AML-193 (cell line): ENCODE measurements at regions not wholly inside any gene's neighbourhood (a gene's known extent, or its start where the extent isn't known, plus 50 kb on each side); places are given as distances from the start of the nearest gene placed in this dataset.

Experiments used
- DNase-seq, 2 experiments: peaks; one replicate each; lab custom pipeline; 2025; lab: John Stamatoyannopoulos, UW

DNA sequence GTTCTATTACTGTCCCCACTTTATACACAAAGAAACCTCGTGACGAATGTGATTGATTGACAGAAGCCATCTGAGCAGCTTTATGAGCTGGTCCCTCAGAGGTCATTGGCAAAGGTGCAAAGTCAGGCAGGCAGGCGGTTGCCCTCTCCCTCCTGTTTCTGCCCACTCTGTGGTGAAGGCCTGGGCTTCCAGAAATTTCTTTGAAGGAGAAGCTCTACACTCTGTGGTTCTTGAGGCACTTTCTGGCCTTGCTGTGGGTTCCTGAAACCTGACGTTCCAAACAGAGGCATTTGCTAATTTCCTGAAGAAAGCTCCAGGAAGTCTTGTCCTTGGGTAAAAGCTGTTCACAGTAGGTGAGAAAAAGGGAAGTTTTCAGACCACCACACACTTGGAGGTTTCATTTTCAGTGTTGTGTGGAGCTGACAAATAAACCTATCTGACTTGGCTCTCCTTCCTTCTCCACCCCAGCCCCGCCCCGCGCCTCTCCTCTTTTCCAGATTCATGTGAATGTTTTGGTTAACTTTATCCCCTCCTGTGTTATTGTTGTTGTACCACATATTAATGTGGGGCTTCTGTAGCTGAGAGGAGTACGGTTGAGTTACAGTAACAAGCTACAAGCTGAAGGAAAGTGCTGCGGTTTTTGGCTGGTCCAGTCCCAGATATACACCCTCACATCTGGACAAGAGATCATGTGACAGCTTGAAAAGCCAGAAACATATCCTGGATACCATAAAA is 274.1 kb downstream of the CLIC5 start:
- DNase-seq: peak; percentile 82 to 93

GRCh38 chr6:45739058-45739457 is 276.6 kb downstream of the CLIC5 start:
- DNase-seq: no peak

DNA sequence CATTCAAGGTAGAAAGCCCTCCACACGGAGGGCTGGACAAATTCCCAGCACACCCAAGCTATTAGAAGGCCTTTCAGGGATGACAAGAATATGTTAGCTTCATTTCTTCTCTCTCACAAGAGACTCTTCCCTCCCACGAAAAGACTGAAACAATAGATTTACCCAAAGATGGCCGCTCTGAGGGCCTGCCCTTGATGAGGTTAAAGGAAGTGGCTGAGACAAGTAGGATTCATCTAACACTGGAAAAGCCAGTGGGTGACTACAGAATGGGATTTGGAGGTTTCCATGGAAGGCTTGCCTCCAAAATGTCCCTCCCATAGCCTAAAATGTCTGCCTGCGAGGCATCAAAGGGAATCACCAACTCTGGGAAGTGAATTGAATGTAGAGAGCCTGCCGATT is 277.6 kb downstream of the CLIC5 start:
- DNase-seq: no peak

- no peak for DNase-seq
Measured at GRCh38 chr6:45737331-45738056, 278.2 kb downstream of the CLIC5 start.

DNA sequence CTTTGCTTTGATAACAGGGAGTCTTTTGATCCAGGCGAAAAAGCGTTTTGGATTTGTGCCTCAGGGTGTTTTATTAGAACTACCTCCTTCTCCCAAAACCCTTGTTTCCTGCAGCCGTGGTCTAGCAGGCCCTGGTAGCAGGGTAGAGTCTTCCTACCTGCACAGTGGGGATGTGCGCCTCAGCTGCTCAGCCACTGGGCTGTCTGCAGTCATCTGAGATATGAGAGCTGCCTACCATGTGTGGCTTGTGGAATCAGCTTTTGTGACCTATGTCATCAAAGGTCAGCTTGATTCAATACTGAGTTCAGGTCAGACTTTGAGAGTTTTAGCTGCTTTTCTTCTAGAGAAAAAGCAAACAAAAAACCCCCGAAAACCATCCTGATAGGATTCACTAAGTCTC is 279.5 kb downstream of the CLIC5 start:
- DNase-seq: no peak

GRCh38 chr6:45732731-45733130 is 282.9 kb downstream of the CLIC5 start:
- DNase-seq: no peak

DNA sequence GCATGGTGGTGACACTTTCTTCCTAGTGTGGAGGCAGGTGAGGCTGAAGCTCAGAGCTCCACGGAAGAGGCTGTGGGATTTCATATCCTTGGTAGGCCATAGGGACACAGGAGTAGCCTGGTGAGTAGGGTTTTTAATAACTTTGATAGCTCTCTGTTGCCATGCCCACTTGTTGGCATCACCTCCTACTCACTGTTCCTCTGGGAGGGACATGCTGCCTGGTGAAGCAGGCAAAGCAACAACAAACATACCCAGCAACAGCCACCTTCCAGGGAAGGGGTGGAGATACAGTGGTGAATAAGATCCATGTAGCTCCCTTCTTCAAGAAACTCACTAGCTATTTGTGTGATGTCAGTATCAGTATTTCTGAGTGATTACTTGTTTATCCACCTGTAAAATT is 285.4 kb downstream of the CLIC5 start:
- DNase-seq: no peak

DNA sequence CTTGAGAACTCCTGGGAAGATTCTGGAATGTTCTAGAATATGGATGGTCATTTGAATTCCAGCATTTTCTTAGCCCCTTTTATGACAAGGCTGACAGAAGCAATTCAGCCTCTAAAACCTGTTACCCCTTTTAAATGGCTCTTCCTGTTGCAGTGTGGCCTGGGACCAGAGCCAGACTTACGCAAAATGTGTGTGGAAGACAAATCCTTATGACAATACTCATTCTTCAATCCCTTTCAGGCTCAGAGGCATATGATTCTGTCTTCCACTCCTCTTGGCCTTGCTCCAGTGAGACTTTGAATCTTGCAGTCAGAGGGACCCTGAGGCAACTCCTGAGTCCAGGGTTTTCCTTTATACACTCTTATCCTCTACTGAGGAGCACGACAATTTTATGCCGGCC is 287.0 kb downstream of the CLIC5 start:
- peak; percentile 53 to 65 for DNase-seq

- no peak for DNase-seq
Measured at GRCh38 chr6:45727819-45728449, 287.7 kb downstream of the CLIC5 start.

GRCh38 chr6:45727228-45727627 is 288.4 kb downstream of the CLIC5 start:
- DNase-seq: no peak

DNA sequence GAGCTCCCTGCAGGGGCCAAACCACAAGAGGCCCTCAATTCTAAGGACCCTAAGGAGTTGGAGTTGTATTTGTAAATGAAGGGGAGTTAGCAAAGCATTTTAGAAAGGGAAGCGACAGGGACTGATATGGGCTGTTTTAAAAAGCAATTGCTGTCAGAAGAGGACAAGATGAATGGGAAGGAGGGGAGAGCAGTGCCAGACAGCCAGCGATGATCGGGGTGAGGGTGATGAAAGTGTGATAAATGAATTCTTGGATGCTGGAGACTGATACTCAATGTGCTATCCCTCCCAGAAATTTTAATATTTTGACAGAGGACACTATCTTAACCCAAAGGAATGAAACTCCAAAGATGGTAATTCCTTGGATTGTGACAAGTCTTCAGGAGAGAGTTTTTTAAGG is 289.2 kb downstream of the CLIC5 start:
- DNase-seq: no peak

DNA sequence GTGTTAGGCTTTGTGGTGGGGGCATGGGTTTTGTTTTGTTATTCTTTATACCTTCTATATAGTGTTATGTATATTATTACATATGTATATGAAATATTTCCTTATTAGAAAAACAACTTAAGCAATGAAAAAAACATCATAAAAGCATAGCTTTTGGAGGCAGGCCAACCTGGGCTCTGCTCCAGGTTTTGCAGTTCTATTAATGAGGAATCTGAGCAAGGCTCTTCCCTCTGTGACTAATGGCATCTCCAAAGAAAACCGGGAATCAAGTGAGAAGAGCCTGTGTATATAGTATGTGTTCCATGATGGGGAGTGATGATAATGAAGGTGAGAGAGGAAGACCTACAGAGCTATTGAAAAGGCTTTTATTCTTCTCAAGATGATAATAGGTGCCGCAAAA is 291.1 kb downstream of the CLIC5 start:
- no peak for DNase-seq

- no peak for DNase-seq
Measured at GRCh38 chr6:45724027-45724426, 291.6 kb downstream of the CLIC5 start.

DNA sequence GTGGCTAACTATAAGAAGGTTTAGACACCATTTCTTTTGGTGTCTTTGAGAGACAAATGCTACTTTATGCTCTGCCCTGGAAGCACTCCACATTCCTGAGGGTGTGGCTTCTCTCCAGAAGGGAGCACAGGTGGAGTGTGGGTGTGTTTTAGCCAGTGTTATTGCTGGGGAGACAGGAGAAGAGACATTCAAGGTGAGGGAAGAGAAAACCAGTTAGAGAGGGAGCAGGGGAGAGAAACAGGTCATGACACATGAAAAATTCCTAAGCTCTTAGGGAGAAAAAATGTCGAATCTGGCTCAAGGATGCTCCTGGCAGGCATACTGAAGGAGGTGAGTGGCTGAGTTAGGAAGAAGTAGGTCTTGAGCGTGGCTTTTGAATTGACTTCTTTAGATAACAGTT is 292.8 kb downstream of the CLIC5 start:
- no peak for DNase-seq

DNA sequence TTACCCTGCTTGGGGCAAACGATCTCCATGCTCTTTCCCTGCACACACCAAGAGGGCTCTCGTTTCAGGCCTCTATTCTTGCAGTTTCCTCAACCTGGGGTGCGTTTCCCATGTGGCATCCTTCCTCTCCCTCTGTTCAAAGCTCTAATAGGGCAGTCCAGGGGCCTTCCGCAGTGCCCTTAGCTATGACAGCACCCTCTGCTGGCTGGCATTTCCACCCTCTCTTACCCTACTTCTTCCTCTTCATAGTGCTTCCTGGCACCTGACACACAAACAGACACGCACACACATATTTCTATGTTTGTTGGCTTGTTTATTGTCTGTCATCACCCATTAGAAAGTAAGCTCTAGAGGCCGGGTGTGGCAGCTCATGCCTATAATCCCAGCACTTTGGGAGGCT is 294.0 kb downstream of the CLIC5 start:
- DNase-seq: no peak

DNA sequence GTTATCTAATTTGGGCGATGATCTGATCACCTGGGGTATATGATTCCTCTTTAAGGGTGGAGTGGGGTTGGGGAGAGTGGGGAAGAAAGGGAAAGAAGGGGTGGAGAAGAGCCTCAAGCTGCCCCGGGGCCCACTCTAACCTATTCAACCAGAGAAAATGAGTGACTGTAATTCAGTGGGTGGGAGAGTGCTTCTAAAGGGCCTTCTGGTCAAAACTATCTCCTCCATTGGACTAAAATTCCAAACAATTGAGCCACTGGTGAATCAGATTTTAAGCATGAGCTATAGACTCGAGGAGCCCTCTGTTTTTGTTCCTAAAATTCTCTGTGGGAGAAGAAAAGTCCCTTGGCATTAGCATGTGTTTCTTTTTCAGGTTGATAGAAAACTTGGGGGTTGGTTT is 296.8 kb downstream of the CLIC5 start:
- DNase-seq: no peak

GRCh38 chr6:45718131-45718530 is 297.5 kb downstream of the CLIC5 start:
- no peak for DNase-seq

- no peak for DNase-seq
Measured at GRCh38 chr6:45717715-45718114, 297.9 kb downstream of the CLIC5 start.

GRCh38 chr6:45717027-45717426 is 298.6 kb downstream of the CLIC5 start:
- no peak for DNase-seq

DNA sequence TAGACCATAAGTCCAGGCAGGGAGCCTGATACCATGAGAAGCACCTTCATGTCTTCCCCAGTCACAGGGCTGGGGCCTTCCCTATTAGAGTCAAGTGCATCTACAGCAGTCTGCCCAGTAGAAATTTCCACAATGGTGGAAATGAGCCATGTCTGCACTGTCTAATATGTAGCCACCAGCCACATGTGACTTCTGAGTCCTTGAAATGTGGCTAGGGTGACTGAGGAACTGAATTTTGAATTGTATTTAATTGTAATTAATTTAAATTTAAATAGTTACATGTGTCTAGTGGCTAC is 300.2 kb downstream of the CLIC5 start:
- no peak for DNase-seq

DNA sequence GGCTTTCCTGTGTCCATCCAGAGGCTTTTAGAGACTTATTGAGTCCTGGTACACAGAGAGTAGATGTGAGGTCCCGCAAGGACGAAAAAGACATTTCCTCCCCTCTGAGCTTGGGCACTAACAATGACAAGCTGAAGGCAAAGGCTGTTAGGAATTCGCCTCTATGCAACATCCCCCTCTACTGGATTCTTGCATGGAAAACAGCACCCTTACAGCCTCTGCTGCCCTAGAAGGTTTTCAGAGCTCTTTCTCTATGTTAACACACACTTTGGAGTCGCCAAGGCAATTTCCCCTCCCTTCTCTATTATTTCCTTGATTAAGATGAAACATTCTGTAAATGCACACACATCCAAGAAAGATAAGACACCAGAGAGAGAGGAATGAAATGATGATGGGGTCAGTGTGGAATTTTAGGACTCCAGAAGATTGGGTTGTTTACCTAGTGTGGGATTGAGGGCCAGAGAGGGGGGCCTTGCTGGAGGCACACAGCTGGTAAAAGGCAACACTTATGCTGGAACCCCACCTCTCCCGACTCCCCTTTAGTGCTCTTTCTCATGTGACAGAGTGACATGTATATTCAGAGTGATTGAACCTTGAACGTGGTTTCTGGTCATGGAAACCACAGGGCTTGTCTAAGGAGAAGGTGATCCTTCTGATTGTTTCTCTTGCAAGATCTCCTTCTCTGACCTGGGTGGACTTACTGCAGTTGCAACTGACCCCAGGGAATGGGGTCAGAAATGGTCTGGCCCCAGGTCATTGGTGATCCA is 300.7 kb downstream of the CLIC5 start:
- peak; percentile 88 to 93 for DNase-seq

DNA sequence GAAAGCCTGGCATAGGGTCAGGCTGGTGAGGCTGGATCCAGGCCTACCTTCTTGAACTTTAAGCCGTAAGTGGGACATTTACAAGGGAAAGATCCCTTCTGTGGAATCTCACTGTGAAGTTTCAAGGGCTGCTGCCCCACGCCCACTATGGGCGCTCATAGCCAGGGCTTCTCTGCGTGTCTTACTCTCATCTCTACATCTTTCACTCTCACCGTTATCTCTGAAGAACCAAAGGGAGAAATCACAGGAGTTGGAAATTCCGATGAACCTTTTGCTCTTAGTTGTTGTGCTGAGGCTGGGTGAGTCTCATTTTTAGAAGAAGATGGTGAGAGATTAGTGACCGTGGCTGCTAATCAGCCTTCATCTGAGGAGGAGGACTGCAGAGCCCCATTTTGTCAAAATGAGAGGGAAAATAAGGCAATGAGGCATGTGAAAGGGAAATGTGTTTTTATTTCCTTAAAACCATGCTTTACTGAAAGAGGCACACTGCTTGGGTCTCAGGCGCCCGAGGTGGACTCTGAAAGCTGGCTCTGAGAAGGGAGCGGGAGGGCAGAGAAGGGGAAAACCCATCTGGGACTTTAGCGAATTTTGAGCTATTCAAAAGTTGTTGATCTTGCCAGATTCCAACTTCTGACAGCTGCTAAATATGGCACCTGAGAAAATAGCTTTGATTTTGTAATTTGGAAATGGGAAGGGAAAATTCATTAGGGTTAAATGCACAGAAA is 301.5 kb downstream of the CLIC5 start:
- DNase-seq: no peak
